Esophagus muscularis mucosa (tissue), 3 donors: ENCODE measurements at regions not wholly inside any gene's neighbourhood (a gene's known extent, or its start where the extent isn't known, plus 50 kb on each side); places are given as distances from the start of the nearest gene placed in this dataset.
"Not testable (repeated sequence)": the region's sequence is repeated elsewhere in the genome, so short reads cannot be mapped to it uniquely, and the experiment has no call there.

Experiments used
- CTCF ChIP-seq, 3 experiments: fragments of 200-600 bp in 2 of 3; fragments of 450-650 bp in 1 of 3; sonication (generic) in 2 of 3; IDR thresholded peaks; one replicate each; pipeline ENCODE4 v1.5.1; 2017 to 2019; ENCODE audit warnings: antibody characterized with exemption in 3 of 3, mild to moderate bottlenecking in 2 of 3, moderate library complexity in 1 of 3
- POLR2A ChIP-seq: fragments of 450-650 bp; IDR thresholded peaks from one replicate; pipeline ENCODE4 v1.6.1; 2017; ENCODE audit warnings: antibody characterized with exemption, moderate library complexity, mild to moderate bottlenecking, low read depth
- POLR2AphosphoS5 ChIP-seq, 2 donors: sonication (generic); formaldehyde crosslinking; IDR thresholded peaks; one replicate each; pipeline ENCODE4 v1.6.1; 2017; ENCODE audit warnings: antibody characterized with exemption in 2 of 2

GRCh38 chr4:4026708-4027107 lies 200.0 kb downstream of the OTOP1 start:
- TF ChIP-seq POLR2A; CTCF (IDR thresholded peaks at IDR 0.05); POLR2AphosphoS5 (IDR thresholded peaks at IDR 0.05): not testable (repeated sequence)
